Chondrocyte (in vitro differentiated cells): ENCODE measurements at regions not wholly inside any gene's neighbourhood (a gene's known extent, or its start where the extent isn't known, plus 50 kb on each side); places are given as distances from the start of the nearest gene placed in this dataset.

Experiments
- DNase-seq: peaks from one replicate; pipeline ENCODE4 v3.0.0; 2021; ENCODE audit warnings: mixed read lengths, low spot score
- H3K27ac Mint-ChIP-seq: one replicate; pipeline ENCODE4 v1.8.0; 2021; ENCODE audit warnings: mild to moderate bottlenecking, moderate library complexity, mixed read lengths; ENCODE audit not compliant: unreplicated experiment
- H3K27me3 Mint-ChIP-seq: 2 replicates; pipeline ENCODE4 v1.8.0; 2021; ENCODE audit warnings: low read depth, mixed read lengths
- H3K36me3 Mint-ChIP-seq: 2 replicates; pipeline ENCODE4 v1.8.0; 2021; ENCODE audit warnings: low read depth, mixed read lengths
- H3K4me1 Mint-ChIP-seq: 2 replicates; pipeline ENCODE4 v1.8.0; 2021; ENCODE audit warnings: low read depth, mild to moderate bottlenecking, mixed read lengths
- H3K4me3 Mint-ChIP-seq: one replicate; pipeline ENCODE4 v1.8.0; 2021; ENCODE audit warnings: mild to moderate bottlenecking, moderate library complexity, mixed read lengths; ENCODE audit not compliant: unreplicated experiment
- H3K9me3 Mint-ChIP-seq: 2 replicates; pipeline ENCODE4 v1.8.0; 2021; ENCODE audit warnings: low read depth, mixed read lengths
- TF ChIP-seq, protein P1 (sequence below): fragments of 200-600 bp; sonication (generic); IDR thresholded peaks from 2 replicates; pipeline ENCODE4 v1.5.0; 2021; ENCODE audit warnings: antibody characterized with exemption, mild to moderate bottlenecking, moderate library complexity

GRCh38 chr3:144375088-144375487 lies 403.5 kb downstream of the DIPK2A start:
- H3K27me3 Mint-ChIP-seq: no peaks in the 10 kb centered on the region
- no peaks in the 10 kb centered on the region for H3K4me1 Mint-ChIP-seq
- TF ChIP-seq, protein P1, sequence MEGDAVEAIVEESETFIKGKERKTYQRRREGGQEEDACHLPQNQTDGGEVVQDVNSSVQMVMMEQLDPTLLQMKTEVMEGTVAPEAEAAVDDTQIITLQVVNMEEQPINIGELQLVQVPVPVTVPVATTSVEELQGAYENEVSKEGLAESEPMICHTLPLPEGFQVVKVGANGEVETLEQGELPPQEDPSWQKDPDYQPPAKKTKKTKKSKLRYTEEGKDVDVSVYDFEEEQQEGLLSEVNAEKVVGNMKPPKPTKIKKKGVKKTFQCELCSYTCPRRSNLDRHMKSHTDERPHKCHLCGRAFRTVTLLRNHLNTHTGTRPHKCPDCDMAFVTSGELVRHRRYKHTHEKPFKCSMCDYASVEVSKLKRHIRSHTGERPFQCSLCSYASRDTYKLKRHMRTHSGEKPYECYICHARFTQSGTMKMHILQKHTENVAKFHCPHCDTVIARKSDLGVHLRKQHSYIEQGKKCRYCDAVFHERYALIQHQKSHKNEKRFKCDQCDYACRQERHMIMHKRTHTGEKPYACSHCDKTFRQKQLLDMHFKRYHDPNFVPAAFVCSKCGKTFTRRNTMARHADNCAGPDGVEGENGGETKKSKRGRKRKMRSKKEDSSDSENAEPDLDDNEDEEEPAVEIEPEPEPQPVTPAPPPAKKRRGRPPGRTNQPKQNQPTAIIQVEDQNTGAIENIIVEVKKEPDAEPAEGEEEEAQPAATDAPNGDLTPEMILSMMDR: no peak
- peaks cover 35% of the 10 kb centered on the region for H3K9me3 Mint-ChIP-seq
- peaks cover 2% of the 10 kb centered on the region for H3K36me3 Mint-ChIP-seq
- no peak overlapping the region for H3K27ac Mint-ChIP-seq
- no peak for DNase-seq
- H3K4me3 Mint-ChIP-seq: no peak overlapping the region

DNA sequence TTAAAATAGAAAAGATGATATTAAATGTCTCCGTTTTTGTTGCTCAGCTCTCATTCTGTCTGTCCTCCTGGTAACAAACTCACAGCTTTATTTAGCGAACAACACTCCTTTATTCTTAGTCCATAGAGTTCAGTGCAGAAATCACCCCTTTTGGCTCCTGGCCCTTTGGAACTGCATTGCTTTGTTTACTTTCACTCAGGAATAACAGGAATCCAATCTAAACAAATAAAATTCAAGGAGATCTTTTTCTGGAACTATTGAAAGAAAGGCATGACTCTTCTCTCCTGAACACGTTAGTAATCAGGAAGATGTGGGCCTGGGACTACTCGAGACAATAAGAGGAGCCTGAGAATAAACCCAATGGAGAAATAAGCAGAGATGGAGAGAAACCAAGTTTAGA lies 409.2 kb downstream of the DIPK2A start:
- Mint-ChIP-seq H3K4me3 (no peak overlapping the region), H3K36me3 (no peaks in the 10 kb centered on the region), H3K27ac (no peak overlapping the region), H3K27me3 (no peaks in the 10 kb centered on the region), H3K4me1 (no peaks in the 10 kb centered on the region), H3K9me3 (peaks cover 18% of the 10 kb centered on the region)
- TF ChIP-seq, protein P1: no peak
- DNase-seq: no peak

DNA sequence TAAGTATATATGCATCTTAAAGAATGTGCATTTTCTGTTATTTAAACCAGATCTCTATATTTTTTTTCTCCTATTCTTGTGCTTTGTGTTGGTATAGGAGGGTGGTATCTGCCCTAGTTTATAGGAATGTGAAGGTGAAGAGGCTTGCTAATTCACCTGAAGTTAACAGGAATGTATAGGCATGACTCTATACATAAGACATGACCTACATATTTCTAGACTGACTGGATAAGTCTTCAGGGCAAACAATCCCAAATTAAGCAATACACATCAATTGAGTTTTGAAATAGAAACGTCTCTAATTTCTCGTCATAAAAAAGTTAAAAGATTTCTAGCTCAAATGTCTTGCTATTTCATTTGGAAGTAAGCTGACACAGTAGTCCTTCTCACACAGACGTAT lies 410.0 kb downstream of the DIPK2A start:
- Mint-ChIP-seq H3K36me3 (no peaks in the 10 kb centered on the region), H3K9me3 (peaks cover 18% of the 10 kb centered on the region), H3K27me3 (no peaks in the 10 kb centered on the region), H3K4me3 (no peak overlapping the region), H3K4me1 (no peaks in the 10 kb centered on the region), H3K27ac (no peak overlapping the region)
- TF ChIP-seq, protein P1: no peak
- DNase-seq: no peak

DNA sequence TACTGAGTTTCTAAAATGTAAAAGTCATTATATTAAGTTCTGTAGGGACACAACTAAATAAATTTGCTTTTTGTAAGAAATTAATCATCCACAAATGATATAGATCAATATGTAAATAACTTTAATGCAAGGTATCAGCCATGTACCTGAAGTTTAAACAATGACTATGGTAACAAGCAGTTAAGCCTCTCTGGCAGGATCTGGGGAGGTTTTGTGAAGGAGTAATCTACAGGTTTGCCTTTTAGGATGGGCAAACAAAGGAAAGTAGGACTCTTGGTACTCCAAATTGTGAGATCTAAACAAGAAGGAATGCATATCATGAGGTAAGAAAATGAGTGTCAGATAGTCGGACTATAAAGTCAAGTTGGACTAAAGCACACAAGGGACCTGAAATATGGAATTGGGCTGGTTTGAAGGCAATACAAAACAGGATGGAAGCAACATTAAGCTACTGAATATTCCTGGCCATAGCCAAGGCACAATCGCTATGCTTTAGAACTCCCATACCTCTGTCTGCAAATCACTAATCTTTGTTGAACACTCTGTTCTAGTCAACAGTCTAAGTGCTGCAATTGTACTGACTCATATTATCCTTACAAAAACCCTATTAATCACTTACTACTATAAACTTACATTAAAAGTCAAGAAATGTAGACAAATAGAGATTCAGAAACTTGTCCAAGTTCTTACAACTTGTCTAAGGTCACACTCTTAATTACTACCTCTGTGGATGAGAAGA lies 412.8 kb downstream of the DIPK2A start:
- Mint-ChIP-seq H3K36me3 (no peaks in the 10 kb centered on the region), H3K27ac (no peak overlapping the region), H3K4me3 (no peak overlapping the region), H3K9me3 (no peaks in the 10 kb centered on the region), H3K27me3 (no peaks in the 10 kb centered on the region), H3K4me1 (no peaks in the 10 kb centered on the region)
- TF ChIP-seq, protein P1: no peak
- no peak for DNase-seq

DNA sequence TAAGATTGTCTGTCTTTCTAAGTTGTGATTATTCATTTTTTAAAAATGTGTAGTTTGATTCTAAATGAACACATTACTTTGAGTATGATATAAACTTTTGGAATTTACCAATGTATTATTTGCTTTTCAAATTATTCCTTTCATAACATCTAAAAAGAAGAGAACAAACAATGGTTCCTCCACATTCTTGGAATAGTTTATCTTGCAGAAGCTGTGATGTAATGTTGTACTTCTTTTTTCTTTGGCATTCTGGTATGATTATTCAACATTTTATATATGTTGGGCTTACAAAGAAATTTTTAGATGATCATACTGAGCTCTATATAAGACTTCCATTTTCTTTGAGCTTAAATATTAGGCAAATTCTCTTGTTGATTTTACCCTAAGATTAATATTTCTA lies 419.2 kb downstream of the DIPK2A start:
- Mint-ChIP-seq H3K4me3 (no peak overlapping the region), H3K9me3 (peaks cover 2% of the 10 kb centered on the region), H3K27ac (no peak overlapping the region), H3K27me3 (no peaks in the 10 kb centered on the region), H3K36me3 (no peaks in the 10 kb centered on the region), H3K4me1 (peaks cover 4% of the 10 kb centered on the region)
- TF ChIP-seq, protein P1: no peak
- DNase-seq: no peak
